Keratinocyte (primary cell): ENCODE measurements at regions not wholly inside any gene's neighbourhood (a gene's known extent, or its start where the extent isn't known, plus 50 kb on each side); places are given as distances from the start of the nearest gene placed in this dataset.

ENCODE experiments used
- DNase-seq: peaks from one replicate; pipeline ENCODE4 v3.0.0-alpha.2; 2011; ENCODE audit warnings: low read depth, missing footprints, low spot score
- FAIRE-seq: peaks from 2 replicates; lab custom pipeline; 2011; peaks lifted over from hg19 to GRCh38; lab: Jason Lieb, UNC
- H2AFZ ChIP-seq: 2 replicates; pipeline ENCODE4 v1.6.0; 2012; ENCODE audit warnings: low read length, control low read depth, inconsistent platforms; ENCODE audit not compliant: control insufficient read depth
- H3K27ac ChIP-seq: 2 replicates; pipeline ENCODE4 v1.5.1; 2011; ENCODE audit warnings: low read length; ENCODE audit not compliant: control insufficient read depth, insufficient read depth
- H3K27me3 ChIP-seq: 3 replicates; pipeline ENCODE4 v1.6.0; 2011; ENCODE audit warnings: low read length; ENCODE audit not compliant: control insufficient read depth, insufficient read depth; ENCODE audit errors: extremely low read depth
- H3K36me3 ChIP-seq, 2 experiments: 2 replicates in 1 of 2; 3 replicates in 1 of 2; pipeline ENCODE4 v1.5.1; 2011; ENCODE audit warnings: low read length in 2 of 2, mild to moderate bottlenecking in 1 of 2; ENCODE audit not compliant: control insufficient read depth in 2 of 2, insufficient read depth in 2 of 2; ENCODE audit errors: extremely low read depth in 1 of 2
- H3K4me1 ChIP-seq: 3 replicates; pipeline ENCODE4 v1.5.1; 2011; ENCODE audit warnings: low read length; ENCODE audit not compliant: control insufficient read depth, insufficient read depth; ENCODE audit errors: extremely low read depth
- H3K4me2 ChIP-seq: 3 replicates; pipeline ENCODE4 v1.6.0; 2011; ENCODE audit warnings: low read depth, low read length; ENCODE audit not compliant: control insufficient read depth, insufficient read depth; ENCODE audit errors: extremely low read depth
- H3K4me3 ChIP-seq, 3 experiments: fragments of 200-600 bp in 1 of 3; sonication (generic) in 1 of 3; 2 replicates in 2 of 3; 3 replicates in 1 of 3; pipeline ENCODE4 v1.5.1; 2011 to 2016; ENCODE audit warnings: low read length in 3 of 3, mild to moderate bottlenecking in 3 of 3, control low read depth in 2 of 3, inconsistent platforms in 1 of 3, low read depth in 1 of 3, mixed read lengths in 1 of 3, mixed run types in 1 of 3, moderate library complexity in 1 of 3; ENCODE audit not compliant: control insufficient read depth in 2 of 3, insufficient read depth in 2 of 3; ENCODE audit errors: extremely low read depth in 1 of 3
- H3K79me2 ChIP-seq: 2 replicates; pipeline ENCODE4 v1.6.0; 2012; ENCODE audit warnings: low read length; ENCODE audit not compliant: control insufficient read depth, insufficient read depth
- H3K9ac ChIP-seq: 3 replicates; pipeline ENCODE4 v1.6.0; 2011; ENCODE audit warnings: low read length; ENCODE audit not compliant: control insufficient read depth, insufficient read depth; ENCODE audit errors: extremely low read depth
- H3K9me1 ChIP-seq: 3 replicates; pipeline ENCODE4 v1.6.0; 2011; ENCODE audit warnings: low read length; ENCODE audit not compliant: control insufficient read depth, insufficient read depth; ENCODE audit errors: extremely low read depth
- H3K9me3 ChIP-seq: 2 replicates; pipeline ENCODE4 v1.5.1; 2012; ENCODE audit warnings: low read depth, low read length; ENCODE audit not compliant: control insufficient read depth
- H4K20me1 ChIP-seq: 3 replicates; pipeline ENCODE4 v1.6.0; 2011; ENCODE audit warnings: low read length; ENCODE audit not compliant: control insufficient read depth, insufficient read depth; ENCODE audit errors: extremely low read depth
- CTCF ChIP-seq, 3 experiments: IDR thresholded peaks in 1 of 3; conservative IDR thresholded peaks in 1 of 3; optimal IDR thresholded peaks in 1 of 3; 2 replicates in 2 of 3; 3 replicates in 1 of 3; pipeline versions ENCODE3 to v1.5.1; 2011; ENCODE audit warnings: low read length in 3 of 3, mild to moderate bottlenecking in 3 of 3, moderate library complexity in 2 of 3, control low read depth in 1 of 3, inconsistent platforms in 1 of 3; ENCODE audit not compliant: insufficient read depth in 2 of 3; ENCODE audit errors: extremely low read depth in 1 of 3
- EZH2 ChIP-seq: IDR thresholded peaks from one replicate; pipeline ENCODE4 v1.6.1; 2012; ENCODE audit warnings: inconsistent platforms, mild to moderate bottlenecking, low read length, moderate library complexity
- dilution Hi-C: fragments of 300-500 bp; cut with MboI; formaldehyde crosslinking; loops from one replicate; pipeline ENCODE4 v1.7.0; 2020; ENCODE audit warnings: low sequenced_read_pairs; ENCODE audit not compliant: extremely low pct_ligation_motif_present

- H3K9me3 ChIP-seq, result no peaks in the 10 kb centered on the region
- H4K20me1 ChIP-seq, result no peaks in the 10 kb centered on the region
- dilution Hi-C loops, result loop anchor here (25.0 kb wide), 1 partner anchor 166 kb away; no protein-coding TSS in a partner anchor
- no peak overlapping the region for H3K4me2 ChIP-seq
- no peak for FAIRE-seq
- H2AFZ ChIP-seq, result no peak overlapping the region
- H3K27me3 ChIP-seq, result no peaks in the 10 kb centered on the region
- no peak for DNase-seq
- no peak overlapping the region for H3K27ac ChIP-seq
- H3K4me1 ChIP-seq, result no peaks in the 10 kb centered on the region
- no peaks in the 10 kb centered on the region for H3K79me2 ChIP-seq
- TF ChIP-seq EZH2 (no peak), CTCF (optimal IDR thresholded peaks at IDR 0.05 in 1 of 3, IDR thresholded peaks at IDR 0.05 in 1 of 3, conservative IDR thresholded peaks at IDR 0.05 in 1 of 3; ENCODE audit: extremely low read depth in 1 of 3, insufficient read depth in 2 of 3, low read length in 3 of 3) (no peak)
- no peak overlapping the region for H3K9ac ChIP-seq
- H3K36me3 ChIP-seq, result no peaks in the 10 kb centered on the region
- H3K9me1 ChIP-seq, result no peaks in the 10 kb centered on the region
- no peak overlapping the region for H3K4me3 ChIP-seq
These were observed 113.7 kb upstream of the RASGRP1 start for GRCh38 chr15:38678281-38678680.

- dilution Hi-C loops, result loop anchor here (25.0 kb wide), 1 partner anchor 168 kb away; no protein-coding TSS in a partner anchor
- Histone ChIP-seq H3K4me2 (no peak overlapping the region), H3K27me3 (no peaks in the 10 kb centered on the region), H2AFZ (no peak overlapping the region), H3K4me1 (no peaks in the 10 kb centered on the region), H4K20me1 (no peaks in the 10 kb centered on the region), H3K9me1 (no peaks in the 10 kb centered on the region), H3K9ac (no peak overlapping the region), H3K36me3 (no peaks in the 10 kb centered on the region), H3K4me3 (no peak overlapping the region), H3K79me2 (no peaks in the 10 kb centered on the region), H3K27ac (no peak overlapping the region), H3K9me3 (no peaks in the 10 kb centered on the region)
- no peak for FAIRE-seq
- TF ChIP-seq CTCF (optimal IDR thresholded peaks at IDR 0.05 in 1 of 3, IDR thresholded peaks at IDR 0.05 in 1 of 3, conservative IDR thresholded peaks at IDR 0.05 in 1 of 3; ENCODE audit: extremely low read depth in 1 of 3, insufficient read depth in 2 of 3, low read length in 3 of 3), result no peak
- no peak for TF ChIP-seq EZH2
- DNase-seq, result no peak
These were observed 116.2 kb upstream of the RASGRP1 start for GRCh38 chr15:38680775-38681174.
